RWPE2 (cell line): ENCODE measurements at regions not wholly inside any gene's neighbourhood (a gene's known extent, or its start where the extent isn't known, plus 50 kb on each side); places are given as distances from the start of the nearest gene placed in this dataset.

Experiments
- ATAC-seq: fragments of 200-7000 bp; cut with Tn5 transposase; 3 replicates; pipeline ENCODE4 v1.9.1; 2021; ENCODE audit warnings: low read depth
- DNase-seq: peaks from one replicate; pipeline ENCODE4 v3.0.0-alpha.2; 2020; ENCODE audit warnings: low spot score
- H3K27ac ChIP-seq: fragments of 450-650 bp; 2 replicates; pipeline ENCODE4 v1.5.1; 2017; ENCODE audit warnings: mild to moderate bottlenecking; ENCODE audit not compliant: poor library complexity, severe bottlenecking
- H3K27me3 ChIP-seq: fragments of 250-450 bp; sonication (Bioruptor Pico); 2 replicates; pipeline ENCODE4 v1.5.1; 2021; ENCODE audit warnings: mild to moderate bottlenecking, moderate library complexity; ENCODE audit not compliant: insufficient read depth, poor library complexity, severe bottlenecking
- H3K36me3 ChIP-seq: fragments of 250-450 bp; sonication (Bioruptor Pico); 2 replicates; pipeline ENCODE4 v1.5.1; 2020; ENCODE audit warnings: low read depth, mild to moderate bottlenecking, moderate library complexity
- H3K4me1 ChIP-seq: fragments of 250-450 bp; sonication (Bioruptor Pico); 2 replicates; pipeline ENCODE4 v1.5.1; 2021; ENCODE audit warnings: mild to moderate bottlenecking, moderate library complexity; ENCODE audit not compliant: insufficient read depth, poor library complexity, severe bottlenecking
- H3K4me3 ChIP-seq: fragments of 250-450 bp; sonication (Bioruptor Pico); 2 replicates; pipeline ENCODE4 v1.5.1; 2021; ENCODE audit warnings: mild to moderate bottlenecking, moderate library complexity; ENCODE audit not compliant: severe bottlenecking
- H3K9me3 ChIP-seq: fragments of 250-450 bp; sonication (Bioruptor Pico); 2 replicates; pipeline ENCODE4 v1.5.1; 2021; ENCODE audit warnings: mild to moderate bottlenecking, moderate library complexity; ENCODE audit not compliant: severe bottlenecking
- CTCF ChIP-seq: fragments of 450-650 bp; IDR thresholded peaks from one replicate; pipeline ENCODE4 v1.5.1; 2017; ENCODE audit warnings: mild to moderate bottlenecking, moderate library complexity; ENCODE audit not compliant: poor library complexity, severe bottlenecking

GRCh38 chr12:107938446-107938845, 163.9 kb downstream of the ASCL4 start:
- TF ChIP-seq CTCF: no peak
- no peak overlapping the region for H3K4me3 ChIP-seq
- no peak for DNase-seq

GRCh38 chr12:107948391-107948945, 174.0 kb downstream of the ASCL4 start:
- Histone ChIP-seq H3K27me3 (peaks cover 14% of the 10 kb centered on the region), H3K9me3 (no peaks in the 10 kb centered on the region), H3K27ac (no peak overlapping the region), H3K36me3 (no peaks in the 10 kb centered on the region), H3K4me3 (no peak overlapping the region), H3K4me1 (no peaks in the 10 kb centered on the region)
- no peak for DNase-seq
- ATAC-seq: no peak
- no peak for TF ChIP-seq CTCF

More at GRCh38 chr12:107938446-107938845, 163.9 kb downstream of the ASCL4 start:
- Histone ChIP-seq H3K27me3 (peaks cover 25% of the 10 kb centered on the region), H3K4me1 (no peaks in the 10 kb centered on the region), H3K36me3 (no peaks in the 10 kb centered on the region), H3K9me3 (no peaks in the 10 kb centered on the region), H3K27ac (no peak overlapping the region)
- no peak for ATAC-seq

- ATAC-seq: no peak
- TF ChIP-seq CTCF: no peak
- H3K9me3 ChIP-seq: no peaks in the 10 kb centered on the region
- DNase-seq: no peak
- no peak overlapping the region for H3K27ac ChIP-seq
- no peak overlapping the region for H3K4me3 ChIP-seq
- H3K27me3 ChIP-seq: peaks cover 10% of the 10 kb centered on the region
- no peaks in the 10 kb centered on the region for H3K36me3 ChIP-seq
- no peaks in the 10 kb centered on the region for H3K4me1 ChIP-seq
These were observed 176.5 kb downstream of the ASCL4 start for GRCh38 chr12:107951024-107951423.

DNA sequence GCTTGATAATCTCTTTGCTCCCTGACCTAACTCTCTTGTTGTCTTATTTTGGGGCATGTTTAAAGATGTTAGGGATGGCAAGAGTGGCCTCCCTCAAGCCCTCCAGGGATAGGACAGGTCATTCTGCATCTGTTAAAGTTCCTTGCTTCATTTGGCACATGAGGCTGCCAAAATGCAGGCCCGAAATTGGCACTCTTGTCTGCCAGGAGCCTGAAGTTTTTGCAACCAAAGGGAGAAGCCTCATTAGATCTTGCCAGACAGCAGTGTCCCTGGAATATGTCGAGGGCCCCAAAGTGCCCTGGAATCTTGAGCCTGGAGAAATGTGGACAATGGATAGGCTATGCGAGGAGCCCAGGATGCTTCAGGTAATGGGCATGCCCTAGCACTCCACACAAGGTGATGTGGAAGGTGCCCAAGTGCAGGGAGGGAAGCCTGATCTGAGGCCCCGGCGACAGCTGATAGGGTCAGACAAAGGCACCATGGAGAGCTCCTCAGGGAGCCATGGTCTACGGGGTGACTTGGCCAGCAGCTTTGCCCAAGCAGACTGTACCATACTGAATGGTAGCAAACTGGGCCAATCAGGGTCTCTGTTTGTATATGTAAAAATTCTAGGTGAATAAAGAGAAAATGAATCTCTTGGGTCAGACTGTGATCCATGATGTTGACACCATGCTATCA, 173.0 kb upstream of the WSCD2 start:
- H3K27me3 ChIP-seq: no peaks in the 10 kb centered on the region
- DNase-seq: no peak
- no peaks in the 10 kb centered on the region for H3K9me3 ChIP-seq
- H3K36me3 ChIP-seq: no peaks in the 10 kb centered on the region
- H3K4me1 ChIP-seq: no peaks in the 10 kb centered on the region
- no peak overlapping the region for H3K4me3 ChIP-seq
- no peak for ATAC-seq
- no peak overlapping the region for H3K27ac ChIP-seq
- TF ChIP-seq CTCF: no peak

- Histone ChIP-seq H3K4me3 (no peak overlapping the region), H3K27me3 (no peaks in the 10 kb centered on the region), H3K27ac (no peak overlapping the region), H3K36me3 (no peaks in the 10 kb centered on the region), H3K4me1 (no peaks in the 10 kb centered on the region), H3K9me3 (no peaks in the 10 kb centered on the region)
- ATAC-seq (no peak), DNase-seq (no peak)
- TF ChIP-seq CTCF: no peak
These were observed 171.6 kb upstream of the WSCD2 start for GRCh38 chr12:107957459-107957858.
